HFFc6 (cell line): ENCODE measurements at regions not wholly inside any gene's neighbourhood (a gene's known extent, or its start where the extent isn't known, plus 50 kb on each side); places are given as distances from the start of the nearest gene placed in this dataset.
"Not testable (repeated sequence)": the region's sequence is repeated elsewhere in the genome, so short reads cannot be mapped to it uniquely, and the experiment has no call there.

ENCODE experiments used
- DNase-seq: peaks from one replicate; pipeline ENCODE4 v3.0.0-alpha.2; 2018
- H3K27ac Mint-ChIP-seq: 2 replicates; pipeline ENCODE4 v1.8.0; 2020; ENCODE audit warnings: mild to moderate bottlenecking, mixed read lengths
- H3K27me3 Mint-ChIP-seq: 2 replicates; pipeline ENCODE4 v1.8.0; 2021; ENCODE audit warnings: mild to moderate bottlenecking, moderate library complexity, mixed read lengths; ENCODE audit not compliant: insufficient read depth
- H3K36me3 Mint-ChIP-seq: 2 replicates; pipeline ENCODE4 v1.8.0; 2021; ENCODE audit warnings: low read depth, mixed read lengths
- H3K4me1 Mint-ChIP-seq: 2 replicates; pipeline ENCODE4 v1.8.0; 2020; ENCODE audit warnings: low read depth, mixed read lengths
- H3K4me3 Mint-ChIP-seq: 2 replicates; pipeline ENCODE4 v1.8.0; 2020; ENCODE audit warnings: mild to moderate bottlenecking, moderate library complexity, mixed read lengths
- H3K9me3 Mint-ChIP-seq: 2 replicates; pipeline ENCODE4 v1.8.0; 2020; ENCODE audit warnings: mild to moderate bottlenecking, mixed read lengths
- CTCF ChIP-seq: fragments of 200-600 bp; sonication (generic); IDR thresholded peaks from 2 replicates; pipeline ENCODE4 v1.5.0; 2021; ENCODE audit warnings: antibody characterized with exemption, mild to moderate bottlenecking

GRCh38 chr1:181896824-181897223, 164.7 kb downstream of the ZNF648 start:
- no peak for TF ChIP-seq CTCF
- Mint-ChIP-seq H3K4me1 (no peaks in the 10 kb centered on the region), H3K9me3 (peaks cover 30% of the 10 kb centered on the region), H3K27ac (no peak overlapping the region), H3K27me3 (no peaks in the 10 kb centered on the region), H3K4me3 (no peak overlapping the region), H3K36me3 (no peaks in the 10 kb centered on the region)
- DNase-seq: no peak

GRCh38 chr1:181894439-181894859, 167.1 kb downstream of the ZNF648 start:
- Mint-ChIP-seq H3K9me3 (peaks cover 46% of the 10 kb centered on the region), H3K27ac (no peak overlapping the region), H3K27me3 (no peaks in the 10 kb centered on the region), H3K4me1 (no peaks in the 10 kb centered on the region), H3K4me3 (no peak overlapping the region), H3K36me3 (no peaks in the 10 kb centered on the region)
- no peak for DNase-seq
- no peak for TF ChIP-seq CTCF

- no peak overlapping the region for H3K27ac Mint-ChIP-seq
- peaks cover 49% of the 10 kb centered on the region for H3K9me3 Mint-ChIP-seq
- no peaks in the 10 kb centered on the region for H3K4me1 Mint-ChIP-seq
- no peaks in the 10 kb centered on the region for H3K27me3 Mint-ChIP-seq
- TF ChIP-seq CTCF: no peak
- H3K36me3 Mint-ChIP-seq: no peaks in the 10 kb centered on the region
- DNase-seq: no peak
- H3K4me3 Mint-ChIP-seq: no peak overlapping the region
These were observed 167.6 kb downstream of the ZNF648 start for GRCh38 chr1:181893937-181894336.

GRCh38 chr1:181893150-181893549, 168.4 kb downstream of the ZNF648 start:
- not testable (repeated sequence) for H3K27me3 Mint-ChIP-seq, H3K36me3 Mint-ChIP-seq, H3K4me3 Mint-ChIP-seq, H3K27ac Mint-ChIP-seq, H3K4me1 Mint-ChIP-seq, DNase-seq
- peaks cover 53% of the 10 kb centered on the region for H3K9me3 Mint-ChIP-seq

- Mint-ChIP-seq H3K4me1 (no peaks in the 10 kb centered on the region), H3K36me3 (no peaks in the 10 kb centered on the region), H3K27me3 (no peaks in the 10 kb centered on the region), H3K9me3 (peaks cover 75% of the 10 kb centered on the region), H3K27ac (no peak overlapping the region), H3K4me3 (no peak overlapping the region)
- TF ChIP-seq CTCF: no peak
- no peak for DNase-seq
These were observed 188.9 kb downstream of the ZNF648 start for GRCh38 chr1:181872562-181872961.

GRCh38 chr1:181863736-181864135, 197.8 kb downstream of the ZNF648 start:
- Mint-ChIP-seq H3K4me1 (no peaks in the 10 kb centered on the region), H3K4me3 (no peak overlapping the region), H3K27me3 (no peaks in the 10 kb centered on the region), H3K27ac (no peak overlapping the region), H3K9me3 (peaks cover 35% of the 10 kb centered on the region), H3K36me3 (no peaks in the 10 kb centered on the region)
- DNase-seq: no peak
- no peak for TF ChIP-seq CTCF
